ENCODE measurements at regions not wholly inside any gene's neighbourhood (a gene's known extent, or its start where the extent isn't known, plus 50 kb on each side); places are given as distances from the start of the nearest gene placed in this dataset.

- TF ChIP-seq, protein P1, sequence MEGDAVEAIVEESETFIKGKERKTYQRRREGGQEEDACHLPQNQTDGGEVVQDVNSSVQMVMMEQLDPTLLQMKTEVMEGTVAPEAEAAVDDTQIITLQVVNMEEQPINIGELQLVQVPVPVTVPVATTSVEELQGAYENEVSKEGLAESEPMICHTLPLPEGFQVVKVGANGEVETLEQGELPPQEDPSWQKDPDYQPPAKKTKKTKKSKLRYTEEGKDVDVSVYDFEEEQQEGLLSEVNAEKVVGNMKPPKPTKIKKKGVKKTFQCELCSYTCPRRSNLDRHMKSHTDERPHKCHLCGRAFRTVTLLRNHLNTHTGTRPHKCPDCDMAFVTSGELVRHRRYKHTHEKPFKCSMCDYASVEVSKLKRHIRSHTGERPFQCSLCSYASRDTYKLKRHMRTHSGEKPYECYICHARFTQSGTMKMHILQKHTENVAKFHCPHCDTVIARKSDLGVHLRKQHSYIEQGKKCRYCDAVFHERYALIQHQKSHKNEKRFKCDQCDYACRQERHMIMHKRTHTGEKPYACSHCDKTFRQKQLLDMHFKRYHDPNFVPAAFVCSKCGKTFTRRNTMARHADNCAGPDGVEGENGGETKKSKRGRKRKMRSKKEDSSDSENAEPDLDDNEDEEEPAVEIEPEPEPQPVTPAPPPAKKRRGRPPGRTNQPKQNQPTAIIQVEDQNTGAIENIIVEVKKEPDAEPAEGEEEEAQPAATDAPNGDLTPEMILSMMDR (IDR thresholded peaks at IDR 0.05), result no peak
- TF ChIP-seq ZFX (IDR thresholded peaks at IDR 0.05; ENCODE audit: borderline replicate concordance), result no peak
- no peak overlapping the region for H3K27ac ChIP-seq
Measured at GRCh38 chr14:100979079-100979478, 75.6 kb upstream of the RTL1 start.

DNA sequence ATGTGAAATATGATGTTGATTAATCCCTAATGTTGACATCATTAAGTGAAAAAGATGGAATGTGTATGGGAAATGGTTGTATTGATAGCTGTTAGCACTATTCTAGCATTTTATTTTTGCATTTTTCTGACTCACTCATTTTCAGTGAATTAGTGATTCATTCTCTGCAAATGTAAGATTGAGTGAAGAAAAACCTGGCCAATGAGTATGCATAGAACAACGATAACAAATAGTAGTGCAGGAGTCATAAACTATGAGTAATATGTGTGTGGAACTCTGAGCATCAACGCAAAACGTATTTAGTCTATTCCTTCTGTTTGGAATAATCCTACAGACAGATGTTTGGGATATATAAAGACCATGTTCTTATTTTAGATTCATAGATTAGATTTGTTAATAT lies 76.3 kb upstream of the RTL1 start:
- TF ChIP-seq, protein P1 (IDR thresholded peaks at IDR 0.05), result no peak
- no peak for TF ChIP-seq ZFX (IDR thresholded peaks at IDR 0.05; ENCODE audit: borderline replicate concordance)
- no peak overlapping the region for H3K27ac ChIP-seq

DNA sequence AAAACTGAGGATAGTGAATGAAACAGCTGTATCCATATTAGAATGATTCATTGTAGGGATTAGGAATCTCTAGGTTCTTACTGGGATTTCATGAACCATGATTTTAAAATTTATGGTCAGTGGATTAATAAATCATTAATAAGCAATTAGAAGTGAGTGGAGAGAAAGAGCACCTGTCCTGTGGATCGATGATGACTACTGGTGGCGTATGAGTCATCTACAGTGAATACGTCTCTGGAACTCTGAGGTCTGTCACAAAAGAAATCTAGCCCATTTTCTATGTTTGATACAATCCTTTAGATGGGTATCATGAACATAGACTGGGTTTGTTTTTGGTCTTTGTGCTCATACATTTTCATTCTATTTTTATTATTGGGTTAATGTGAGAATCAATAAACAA lies 77.3 kb upstream of the RTL1 start:
- no peak overlapping the region for H3K27ac ChIP-seq
- TF ChIP-seq, protein P1 (IDR thresholded peaks at IDR 0.05), result no peak
- no peak for TF ChIP-seq ZFX (IDR thresholded peaks at IDR 0.05; ENCODE audit: borderline replicate concordance)

DNA sequence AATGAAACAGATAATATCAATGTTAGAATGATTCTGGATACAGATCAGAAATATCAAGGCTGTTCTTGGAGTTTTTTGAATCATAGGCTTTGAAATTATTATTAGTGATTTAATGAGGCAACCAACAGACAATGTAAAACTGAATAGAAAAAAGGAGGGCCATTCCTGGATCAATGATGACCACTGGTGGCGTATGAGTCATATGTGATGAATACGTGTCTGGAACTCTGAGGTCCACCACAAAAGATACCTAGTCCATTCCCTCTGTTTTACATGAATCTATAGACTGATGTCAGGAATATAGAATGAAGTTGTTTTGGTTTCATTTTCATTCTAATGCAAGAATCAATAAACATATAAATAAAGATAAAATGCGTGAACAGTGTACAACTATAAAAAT lies 78.3 kb upstream of the RTL1 start:
- TF ChIP-seq, protein P1 (IDR thresholded peaks at IDR 0.05), result no peak
- TF ChIP-seq ZFX (IDR thresholded peaks at IDR 0.05; ENCODE audit: borderline replicate concordance), result no peak
- no peak overlapping the region for H3K27ac ChIP-seq

- no peak overlapping the region for H3K27ac ChIP-seq
- TF ChIP-seq, protein P1 (IDR thresholded peaks at IDR 0.05), result no peak
- no peak for TF ChIP-seq ZFX (IDR thresholded peaks at IDR 0.05; ENCODE audit: borderline replicate concordance)
Measured at GRCh38 chr14:100982353-100982752, 78.8 kb upstream of the RTL1 start.

DNA sequence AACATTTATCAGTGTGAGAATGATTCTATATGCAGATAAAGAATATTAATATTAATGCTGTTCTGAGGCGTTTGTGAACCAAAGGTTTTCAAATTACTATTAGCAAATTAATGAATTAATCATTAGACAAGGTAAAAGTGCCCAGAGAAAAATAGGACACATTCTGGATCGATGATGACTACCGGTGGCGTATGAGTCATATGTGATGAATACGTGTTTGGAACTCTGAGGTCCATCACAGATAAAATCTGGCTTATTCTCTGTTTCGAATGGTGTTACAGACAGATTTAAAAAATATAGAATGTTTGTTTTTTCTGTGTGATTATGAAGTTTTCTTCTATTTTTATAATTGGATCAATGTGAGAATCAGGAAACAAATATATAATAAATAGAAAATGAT lies 79.2 kb upstream of the RTL1 start:
- no peak overlapping the region for H3K27ac ChIP-seq
- TF ChIP-seq, protein P1 (IDR thresholded peaks at IDR 0.05), result no peak
- TF ChIP-seq ZFX (IDR thresholded peaks at IDR 0.05; ENCODE audit: borderline replicate concordance), result no peak

DNA sequence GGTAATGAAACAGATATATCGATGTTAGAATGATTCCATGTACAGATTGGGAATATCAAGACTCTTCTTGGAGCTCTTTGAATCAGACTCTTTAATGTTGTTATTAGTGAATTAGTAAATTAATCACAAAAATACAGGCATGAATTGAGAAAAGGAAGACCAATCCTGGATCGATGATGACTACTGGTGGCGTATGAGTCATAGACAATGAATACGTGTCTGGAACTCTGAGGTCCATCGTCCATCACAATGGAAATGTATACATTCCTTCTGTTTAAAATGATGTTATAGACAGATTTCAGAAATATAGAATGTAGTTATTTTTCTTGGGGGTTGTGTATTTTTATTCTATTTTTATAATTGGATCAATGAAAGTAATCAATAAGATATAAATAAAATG lies 80.2 kb upstream of the RTL1 start:
- TF ChIP-seq ZFX (IDR thresholded peaks at IDR 0.05; ENCODE audit: borderline replicate concordance), result no peak
- TF ChIP-seq, protein P1 (IDR thresholded peaks at IDR 0.05), result no peak

More for the DNA sequence above, 80.2 kb upstream of the RTL1 start:
- H3K27ac ChIP-seq, result no peak overlapping the region

Measured in 22Rv1 (cell line).